NCI-H2107 treated with DMSO at 0.1 percent for 48 hours (cell line): ENCODE measurements at regions not wholly inside any gene's neighbourhood (a gene's known extent, or its start where the extent isn't known, plus 50 kb on each side); places are given as distances from the start of the nearest gene placed in this dataset.

Experiments
- DNase-seq: peaks from one replicate; lab custom pipeline; 2025; ENCODE audit not compliant: unreplicated experiment; lab: John Stamatoyannopoulos, UW

GRCh38 chr1:98427664-98428063, 233.9 kb upstream of the SNX7 start:
- no peak for DNase-seq

- DNase-seq: no peak
Measured at GRCh38 chr1:98426092-98426491, 235.4 kb upstream of the SNX7 start.

GRCh38 chr1:98422816-98423215, 238.7 kb upstream of the SNX7 start:
- no peak for DNase-seq

GRCh38 chr1:98421085-98421435, 240.5 kb upstream of the SNX7 start:
- DNase-seq: no peak

GRCh38 chr1:98420376-98421084, 241.0 kb upstream of the SNX7 start:
- no peak for DNase-seq

GRCh38 chr1:98417820-98418219, 243.7 kb upstream of the SNX7 start:
- no peak for DNase-seq

GRCh38 chr1:98410082-98410481, 251.4 kb upstream of the SNX7 start:
- no peak for DNase-seq

- no peak for DNase-seq
Measured at GRCh38 chr1:98406352-98407088, 255.0 kb upstream of the SNX7 start.

GRCh38 chr1:98405581-98406074, 255.9 kb upstream of the SNX7 start:
- no peak for DNase-seq

GRCh38 chr1:98404866-98405265, 256.7 kb upstream of the SNX7 start:
- no peak for DNase-seq

- no peak for DNase-seq
Measured at GRCh38 chr1:98403963-98404480, 257.5 kb upstream of the SNX7 start.

- no peak for DNase-seq
Measured at GRCh38 chr1:98402860-98403259, 258.7 kb upstream of the SNX7 start.

GRCh38 chr1:98400446-98400845, 261.1 kb upstream of the SNX7 start:
- no peak for DNase-seq

GRCh38 chr1:98399218-98399617, 262.3 kb upstream of the SNX7 start:
- DNase-seq: no peak

- DNase-seq: no peak
Measured at GRCh38 chr1:98398649-98399048, 262.9 kb upstream of the SNX7 start.

GRCh38 chr1:98398092-98398491, 263.4 kb upstream of the SNX7 start:
- no peak for DNase-seq

GRCh38 chr1:98393719-98394118, 267.8 kb upstream of the SNX7 start:
- DNase-seq: no peak

- DNase-seq: no peak
Measured at GRCh38 chr1:98391175-98391574, 270.3 kb upstream of the SNX7 start.

GRCh38 chr1:98389809-98390208, 271.7 kb upstream of the SNX7 start:
- DNase-seq: no peak

GRCh38 chr1:98388441-98388840, 273.1 kb upstream of the SNX7 start:
- no peak for DNase-seq

GRCh38 chr1:98387701-98388100, 273.8 kb upstream of the SNX7 start:
- no peak for DNase-seq

- DNase-seq: no peak
Measured at GRCh38 chr1:98386675-98387440, 274.7 kb upstream of the SNX7 start.
